Activated CD4-positive, alpha-beta T cell treated with anti-CD3 and anti-CD28 coated beads for 4 hours (primary cell): ENCODE measurements at regions not wholly inside any gene's neighbourhood (a gene's known extent, or its start where the extent isn't known, plus 50 kb on each side); places are given as distances from the start of the nearest gene placed in this dataset.

Source experiments
- DNase-seq, 2 donors: peaks; one replicate each; pipeline ENCODE4 v3.0.0-alpha.2; 2020

GRCh38 chr22:48849963-48850657 is 977.6 kb downstream of the BRD1 start:
- DNase-seq: no peak

GRCh38 chr22:48849219-48849912 is 978.3 kb downstream of the BRD1 start:
- DNase-seq: no peak

DNA sequence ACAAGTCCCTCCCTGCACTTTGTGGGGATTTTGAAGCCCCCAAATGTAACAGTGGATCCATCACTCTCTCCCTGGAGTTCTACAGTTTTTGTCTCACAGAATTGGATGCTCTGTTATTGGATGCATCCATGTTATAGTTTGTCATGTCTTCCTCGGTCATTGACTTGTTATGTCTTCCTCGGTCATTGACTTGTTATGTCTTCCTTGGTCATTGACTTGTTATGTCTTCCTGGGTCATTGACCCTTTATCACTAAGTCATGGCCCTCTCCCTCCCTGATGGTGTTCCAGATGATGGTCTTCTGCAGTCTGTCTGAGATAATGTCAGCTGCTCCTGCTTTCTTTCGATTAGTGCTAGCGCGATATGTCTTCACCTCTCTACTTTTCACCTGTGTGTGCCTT is 981.5 kb downstream of the BRD1 start:
- no peak for DNase-seq

DNA sequence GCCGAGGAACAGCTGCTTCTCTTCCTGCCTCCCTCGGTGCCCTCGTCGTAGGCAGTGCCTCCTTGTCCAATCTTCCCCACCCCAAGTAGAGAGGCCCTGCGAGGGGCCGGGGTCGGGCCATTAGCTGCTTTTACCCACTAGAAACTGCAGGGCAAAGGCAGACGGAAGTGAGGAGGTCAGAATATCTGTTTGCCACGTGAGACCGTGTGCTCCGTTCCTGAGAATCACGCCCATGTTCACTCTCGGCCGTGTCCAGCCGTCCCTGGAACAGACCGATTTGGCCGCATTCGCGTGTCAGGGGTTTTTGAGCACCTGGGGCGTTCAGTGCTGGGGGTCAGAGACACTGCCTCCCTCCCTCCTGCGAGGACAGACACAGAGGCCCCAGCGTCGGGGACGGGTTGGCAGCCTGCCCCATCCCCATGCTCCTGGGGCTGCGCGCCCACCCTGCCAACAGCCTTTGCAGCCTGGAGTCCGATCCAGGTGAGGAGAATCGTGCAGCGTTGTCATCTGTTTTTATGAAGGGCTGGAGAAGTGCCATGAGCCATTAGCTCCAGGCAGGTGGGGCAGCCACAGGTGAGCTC is 982.2 kb downstream of the BRD1 start:
- DNase-seq: no peak

GRCh38 chr22:48844056-48844675 is 983.5 kb downstream of the BRD1 start:
- DNase-seq: no peak

DNA sequence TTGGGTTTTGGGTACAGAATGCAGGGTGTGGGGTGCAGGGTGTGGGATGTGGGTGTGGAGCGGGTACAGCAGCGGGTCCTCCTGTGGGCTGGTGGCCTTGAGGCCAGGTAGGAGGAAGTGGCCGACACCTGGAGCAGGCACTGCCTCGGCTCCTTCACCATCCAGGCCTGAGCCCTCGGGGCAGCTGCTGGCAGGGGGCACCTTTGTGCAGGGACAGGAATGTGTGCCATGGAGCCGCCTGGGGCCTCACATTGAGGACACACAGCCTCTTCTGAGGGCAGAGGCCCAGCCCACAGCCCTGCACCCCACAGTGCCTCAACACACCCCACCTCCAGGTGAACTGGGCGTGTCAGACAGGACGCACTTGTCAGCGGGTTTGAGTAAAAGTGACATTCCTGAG is 984.0 kb downstream of the BRD1 start:
- DNase-seq: no peak

GRCh38 chr22:48842976-48843375 is 984.7 kb downstream of the BRD1 start:
- no peak for DNase-seq

DNA sequence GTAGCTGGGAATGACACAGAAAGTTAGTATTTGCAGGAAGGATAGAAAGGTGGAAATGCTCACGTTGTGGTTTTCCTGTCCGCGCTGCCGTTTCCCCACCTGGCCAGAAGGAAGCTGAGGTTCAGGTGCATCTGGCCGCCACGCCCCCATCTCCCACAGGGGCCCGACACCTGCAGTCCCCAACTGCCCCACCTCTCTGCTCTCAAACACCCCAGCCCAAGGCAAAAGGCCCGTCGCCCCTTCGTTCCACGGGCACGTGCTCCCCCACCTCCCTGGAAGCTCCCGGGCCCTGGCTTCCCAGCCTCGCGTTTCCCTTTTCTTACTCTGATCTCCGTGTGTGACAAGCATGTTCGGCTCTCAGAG is 985.1 kb downstream of the BRD1 start:
- DNase-seq: no peak

GRCh38 chr22:48841881-48842582 is 985.6 kb downstream of the BRD1 start:
- DNase-seq: no peak

DNA sequence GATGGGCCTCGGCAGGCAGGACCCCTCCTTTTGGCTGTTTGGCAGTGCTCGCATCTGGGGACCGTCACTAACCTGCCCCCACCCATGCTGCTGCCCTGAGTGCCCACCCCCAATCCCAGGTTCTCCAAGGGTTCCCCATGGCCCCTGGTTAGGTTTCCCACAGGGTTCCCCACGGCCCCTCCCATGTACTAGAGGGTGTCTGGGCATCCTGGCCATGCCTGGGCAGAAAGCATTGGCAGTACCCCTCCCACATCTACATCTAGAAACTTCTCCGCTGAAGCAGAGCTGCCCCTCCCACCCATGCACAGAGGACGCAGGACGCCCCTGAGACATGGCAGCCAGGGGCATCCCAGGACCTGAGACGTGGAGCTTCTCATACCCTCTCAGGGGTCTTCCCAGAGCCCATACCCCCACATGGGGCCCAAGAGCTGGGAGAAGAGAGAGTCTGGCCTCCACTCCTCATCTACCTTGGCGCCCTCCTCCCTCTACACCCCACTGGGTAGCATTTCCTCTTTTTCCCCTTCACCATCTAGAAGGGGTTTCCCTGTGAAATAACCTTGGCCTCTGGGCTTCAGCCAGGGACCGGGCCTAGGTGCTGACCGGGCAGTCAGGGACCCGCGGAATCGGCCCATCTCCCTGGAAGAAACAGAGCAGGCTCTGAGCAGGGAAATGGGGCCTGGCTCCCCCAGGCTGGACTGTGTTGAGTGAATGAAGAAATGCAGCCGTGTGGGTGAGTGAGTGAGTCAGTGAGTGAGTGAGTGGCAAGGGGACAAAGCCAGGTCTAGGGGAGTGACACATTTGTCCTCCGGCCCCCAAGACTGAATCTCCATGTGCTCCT is 987.3 kb downstream of the BRD1 start:
- DNase-seq: no peak

DNA sequence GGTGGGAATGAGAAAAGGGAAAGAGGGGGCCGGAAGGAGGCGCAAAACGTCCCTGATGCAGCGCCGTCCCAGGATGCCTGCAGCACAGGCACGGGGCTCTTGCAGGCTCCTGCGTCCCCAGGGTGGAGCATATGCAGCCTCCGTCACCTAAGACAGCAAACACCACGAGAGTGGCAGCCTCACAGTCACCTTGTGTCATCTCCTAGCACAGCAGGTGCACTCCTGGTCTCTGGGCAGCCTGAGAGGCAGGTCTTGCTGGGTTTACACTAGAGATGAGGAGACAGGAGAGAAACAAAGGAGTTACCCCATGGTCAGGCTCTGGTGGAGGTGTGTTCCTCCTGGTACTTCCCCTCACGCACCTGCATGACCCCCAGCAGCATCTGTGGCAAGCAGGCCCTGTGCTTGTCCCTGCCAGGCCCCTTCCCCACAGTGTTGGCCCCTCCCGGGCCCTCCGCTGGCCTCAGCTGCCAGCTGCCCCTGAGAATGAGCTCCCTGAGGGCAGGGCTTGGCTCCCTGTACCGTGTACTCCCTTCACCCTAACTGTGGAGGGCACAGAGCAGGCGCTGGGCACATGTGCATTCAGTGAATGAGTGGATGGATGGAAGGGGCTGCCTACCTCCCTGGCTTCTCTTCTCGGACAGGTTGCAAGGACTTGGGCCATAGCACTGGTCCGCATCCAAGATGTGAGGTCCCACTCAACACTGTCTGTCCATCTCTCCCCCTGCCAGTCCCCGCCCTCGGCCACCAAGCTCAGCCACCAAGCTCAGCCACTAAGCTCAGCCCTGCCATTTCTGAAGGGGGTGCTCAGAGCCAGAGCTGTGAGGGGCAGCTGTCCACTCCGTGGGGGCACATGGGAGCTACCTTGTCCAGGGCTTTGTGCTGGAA is 988.6 kb downstream of the BRD1 start:
- no peak for DNase-seq

DNA sequence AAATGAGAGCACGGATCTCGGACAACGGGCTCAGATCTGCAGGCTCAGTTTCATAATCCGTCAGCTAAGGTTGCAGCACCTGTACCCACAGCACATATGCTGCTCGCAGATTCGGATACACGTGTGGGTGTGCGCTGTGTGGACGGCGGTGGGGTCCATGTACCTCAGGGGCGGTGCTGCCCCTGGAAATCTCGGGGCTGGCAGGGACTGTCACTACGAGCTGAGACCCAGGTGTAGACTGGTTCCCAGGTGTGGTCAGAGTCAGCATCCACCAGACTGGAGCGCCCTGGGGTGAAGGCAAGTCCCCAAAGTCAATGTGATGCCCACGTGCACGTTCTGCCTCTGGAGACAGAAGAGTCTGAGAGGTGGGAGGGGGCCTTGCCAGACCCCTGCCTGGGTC is 989.3 kb downstream of the BRD1 start:
- DNase-seq: no peak

GRCh38 chr22:48837341-48837935 is 990.2 kb downstream of the BRD1 start:
- DNase-seq: no peak

- no peak for DNase-seq
Measured at GRCh38 chr22:48836673-48837340, 990.9 kb downstream of the BRD1 start.

GRCh38 chr22:48835857-48836672 is 991.6 kb downstream of the BRD1 start:
- no peak for DNase-seq

DNA sequence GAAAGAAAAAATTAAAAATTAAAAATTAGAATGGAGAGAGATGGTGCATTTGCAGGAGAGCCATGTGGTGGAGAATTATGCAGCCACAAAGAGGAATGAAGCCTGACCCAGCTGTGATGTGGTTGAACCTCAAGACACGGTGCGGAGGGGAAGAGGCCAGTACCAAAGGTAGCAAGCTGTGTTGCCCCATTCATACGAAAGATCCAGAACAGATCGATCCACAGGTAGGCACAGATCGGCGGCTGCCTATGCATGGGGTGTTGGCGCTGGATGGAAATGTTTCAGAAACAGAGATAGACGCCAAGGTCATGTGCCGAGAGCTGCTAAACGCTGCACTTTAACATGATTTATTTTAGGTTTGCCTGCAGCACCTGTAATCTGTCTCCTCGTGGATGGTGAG is 992.3 kb downstream of the BRD1 start:
- no peak for DNase-seq

DNA sequence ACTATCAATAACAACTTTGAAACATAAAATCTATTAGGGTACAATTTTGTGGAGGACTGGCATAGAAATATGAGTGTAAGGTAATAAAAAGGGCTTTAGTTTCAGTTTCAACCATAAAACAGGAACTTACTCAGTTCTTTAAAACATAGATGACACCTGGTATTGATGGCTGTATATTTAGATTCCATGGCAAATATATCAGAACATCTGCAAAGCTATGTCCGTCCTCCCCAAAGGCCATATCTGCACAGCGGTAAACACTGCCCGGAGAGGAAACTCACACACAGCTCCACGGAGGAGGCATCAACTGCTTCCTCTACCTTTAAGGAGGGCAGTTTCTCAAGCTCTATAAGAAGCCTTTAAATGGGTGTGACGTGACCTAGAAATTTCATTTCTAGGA is 993.3 kb downstream of the BRD1 start:
- DNase-seq: no peak

DNA sequence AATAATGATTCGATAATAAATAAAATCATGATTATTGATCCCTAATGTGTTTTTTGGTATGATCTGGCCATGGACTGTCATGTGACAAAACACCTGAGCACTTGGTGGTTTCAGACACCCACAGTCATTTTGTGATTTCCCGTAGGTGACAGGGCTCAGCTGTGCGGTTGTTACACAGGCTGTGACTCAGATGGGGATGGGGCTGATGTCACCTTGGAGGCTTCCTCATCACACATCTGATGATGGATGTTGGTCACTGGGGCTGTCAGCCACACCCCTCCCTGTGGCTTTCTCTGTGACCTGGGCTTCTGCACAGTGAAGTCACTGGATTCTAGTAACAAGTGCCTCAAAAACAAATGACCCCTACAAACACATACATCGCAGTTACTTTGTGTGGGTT is 995.1 kb downstream of the BRD1 start:
- DNase-seq: no peak

- DNase-seq: no peak
Measured at GRCh38 chr22:48829908-48830307, 997.8 kb downstream of the BRD1 start.

DNA sequence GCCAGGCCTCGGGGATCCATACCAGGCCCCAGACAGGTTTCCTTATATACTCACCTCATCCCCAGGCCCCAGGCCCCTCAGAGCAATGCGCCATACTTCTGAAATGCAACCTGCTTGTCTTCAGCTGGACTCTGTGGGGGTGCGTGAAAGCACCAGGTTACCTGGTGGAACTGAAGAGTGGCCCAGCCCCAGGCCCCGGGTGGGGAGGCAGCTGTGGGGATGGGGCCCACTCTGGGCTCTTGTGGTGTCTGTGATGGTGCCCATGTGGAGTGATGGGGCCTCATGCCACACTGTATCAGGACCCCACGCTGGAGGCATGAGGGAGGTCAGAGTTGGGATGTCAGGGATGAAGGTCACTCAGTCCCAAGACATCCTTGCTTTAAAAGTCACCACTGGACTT is 999.0 kb downstream of the BRD1 start:
- DNase-seq: no peak
